Nephron progenitor cell (in vitro differentiated cells): ENCODE measurements at regions not wholly inside any gene's neighbourhood (a gene's known extent, or its start where the extent isn't known, plus 50 kb on each side); places are given as distances from the start of the nearest gene placed in this dataset.

Source experiments
- DNase-seq: peaks from one replicate; pipeline ENCODE4 v3.0.0; 2021
- H3K27ac Mint-ChIP-seq: 2 replicates; pipeline ENCODE4 v1.8.0; 2021; ENCODE audit warnings: mild to moderate bottlenecking, moderate library complexity, mixed read lengths
- H3K27me3 Mint-ChIP-seq: 2 replicates; pipeline ENCODE4 v1.8.0; 2021; ENCODE audit warnings: mild to moderate bottlenecking, low read depth, mixed read lengths; ENCODE audit not compliant: poor library complexity
- H3K36me3 Mint-ChIP-seq: 2 replicates; pipeline ENCODE4 v1.8.0; 2021; ENCODE audit warnings: low read depth, mixed read lengths
- H3K4me1 Mint-ChIP-seq: 2 replicates; pipeline ENCODE4 v1.8.0; 2021; ENCODE audit warnings: mixed read lengths
- H3K4me3 Mint-ChIP-seq: 2 replicates; pipeline ENCODE4 v1.8.0; 2021; ENCODE audit warnings: mild to moderate bottlenecking, moderate library complexity, mixed read lengths
- H3K9me3 Mint-ChIP-seq: 2 replicates; pipeline ENCODE4 v1.8.0; 2021; ENCODE audit warnings: mild to moderate bottlenecking, moderate library complexity, mixed read lengths
- TF ChIP-seq, protein P1 (sequence below): fragments of 200-600 bp; sonication (generic); IDR thresholded peaks from 2 replicates; pipeline ENCODE4 v1.5.0; 2021; ENCODE audit warnings: antibody characterized with exemption

DNA sequence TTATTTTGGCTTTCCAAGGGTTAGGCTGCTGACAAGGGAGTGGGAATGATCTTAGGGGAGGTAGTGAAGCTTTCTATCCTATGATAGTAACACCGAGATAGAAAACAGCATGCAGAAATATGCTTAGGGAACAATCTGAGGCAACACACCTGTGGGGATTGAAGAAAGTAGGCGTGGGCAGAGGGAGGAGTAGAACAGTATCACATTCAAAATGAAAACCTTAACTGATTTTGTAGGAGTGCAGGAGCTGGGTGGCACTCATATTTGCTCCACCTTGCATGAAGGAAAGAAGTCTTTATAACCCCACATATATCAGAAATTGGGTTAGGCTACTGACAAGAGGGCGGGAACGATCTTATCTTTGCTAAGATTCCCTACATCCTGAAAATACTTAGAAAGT, 762.2 kb upstream of the CNTNAP5 start:
- Mint-ChIP-seq H3K4me3 (no peak overlapping the region), H3K27ac (no peak overlapping the region), H3K4me1 (no peaks in the 10 kb centered on the region), H3K36me3 (no peaks in the 10 kb centered on the region), H3K9me3 (peaks cover 4% of the 10 kb centered on the region), H3K27me3 (no peaks in the 10 kb centered on the region)
- TF ChIP-seq, protein P1, sequence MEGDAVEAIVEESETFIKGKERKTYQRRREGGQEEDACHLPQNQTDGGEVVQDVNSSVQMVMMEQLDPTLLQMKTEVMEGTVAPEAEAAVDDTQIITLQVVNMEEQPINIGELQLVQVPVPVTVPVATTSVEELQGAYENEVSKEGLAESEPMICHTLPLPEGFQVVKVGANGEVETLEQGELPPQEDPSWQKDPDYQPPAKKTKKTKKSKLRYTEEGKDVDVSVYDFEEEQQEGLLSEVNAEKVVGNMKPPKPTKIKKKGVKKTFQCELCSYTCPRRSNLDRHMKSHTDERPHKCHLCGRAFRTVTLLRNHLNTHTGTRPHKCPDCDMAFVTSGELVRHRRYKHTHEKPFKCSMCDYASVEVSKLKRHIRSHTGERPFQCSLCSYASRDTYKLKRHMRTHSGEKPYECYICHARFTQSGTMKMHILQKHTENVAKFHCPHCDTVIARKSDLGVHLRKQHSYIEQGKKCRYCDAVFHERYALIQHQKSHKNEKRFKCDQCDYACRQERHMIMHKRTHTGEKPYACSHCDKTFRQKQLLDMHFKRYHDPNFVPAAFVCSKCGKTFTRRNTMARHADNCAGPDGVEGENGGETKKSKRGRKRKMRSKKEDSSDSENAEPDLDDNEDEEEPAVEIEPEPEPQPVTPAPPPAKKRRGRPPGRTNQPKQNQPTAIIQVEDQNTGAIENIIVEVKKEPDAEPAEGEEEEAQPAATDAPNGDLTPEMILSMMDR = no peak
- DNase-seq = no peak

DNA sequence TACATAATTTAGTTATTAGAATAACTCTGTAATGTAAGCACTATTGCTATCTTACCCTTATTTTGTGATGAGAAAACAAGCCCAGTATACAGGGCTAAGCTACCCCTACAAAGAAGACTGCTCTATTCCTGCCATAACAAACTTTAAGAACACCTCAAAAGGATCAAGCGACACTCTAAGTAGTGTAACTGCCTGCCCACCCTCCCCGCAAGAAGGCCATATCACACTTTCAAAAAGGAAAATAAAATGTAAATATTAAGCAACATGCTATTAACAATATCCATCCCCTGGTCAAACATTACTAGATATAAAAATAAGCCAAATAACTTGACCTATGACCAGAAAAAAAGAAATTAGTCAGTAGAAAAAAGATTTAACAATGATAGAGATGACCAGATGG, 741.7 kb upstream of the CNTNAP5 start:
- TF ChIP-seq, protein P1 = no peak
- H3K27me3 Mint-ChIP-seq = no peaks in the 10 kb centered on the region
- peaks cover 6% of the 10 kb centered on the region for H3K9me3 Mint-ChIP-seq
- H3K4me3 Mint-ChIP-seq = no peak overlapping the region
- H3K4me1 Mint-ChIP-seq = no peaks in the 10 kb centered on the region
- H3K36me3 Mint-ChIP-seq = no peaks in the 10 kb centered on the region
- DNase-seq = no peak
- no peak overlapping the region for H3K27ac Mint-ChIP-seq

DNA sequence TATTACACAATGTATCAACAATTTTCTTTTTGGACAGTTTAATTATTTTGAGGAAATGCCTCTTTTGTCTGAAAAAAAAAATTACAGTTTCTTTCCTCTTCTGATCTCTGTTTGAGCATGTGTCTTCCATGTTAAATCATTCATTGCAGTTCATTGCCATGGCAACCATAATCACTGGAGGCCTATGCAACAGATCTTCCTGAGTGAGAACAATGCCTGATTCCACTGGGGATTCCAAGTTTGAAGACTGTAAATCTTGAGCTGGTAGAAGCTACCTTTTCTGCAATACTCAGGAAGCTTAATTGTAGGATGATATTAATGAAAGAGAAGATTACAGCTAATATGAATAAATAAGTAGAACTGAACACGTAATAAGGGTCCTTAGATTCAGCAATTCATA, 721.4 kb upstream of the CNTNAP5 start:
- TF ChIP-seq, protein P1 = no peak
- H3K9me3 Mint-ChIP-seq = peaks cover 8% of the 10 kb centered on the region
- no peaks in the 10 kb centered on the region for H3K36me3 Mint-ChIP-seq
- H3K4me1 Mint-ChIP-seq = no peaks in the 10 kb centered on the region
- no peak overlapping the region for H3K4me3 Mint-ChIP-seq
- DNase-seq = no peak
- H3K27ac Mint-ChIP-seq = no peak overlapping the region
- H3K27me3 Mint-ChIP-seq = no peaks in the 10 kb centered on the region
